HepG2 (cell line): ENCODE measurements at regions not wholly inside any gene's neighbourhood (a gene's known extent, or its start where the extent isn't known, plus 50 kb on each side); places are given as distances from the start of the nearest gene placed in this dataset.

Experiments
- DPF2 ChIP-seq: sonication (generic); formaldehyde crosslinking; IDR thresholded peaks from 2 replicates; pipeline ENCODE4 v1.4.0; 2020; ENCODE audit warnings: mild to moderate bottlenecking, low read depth, missing genetic modification reagents, borderline replicate concordance
- ELF3 ChIP-seq: IDR thresholded peaks from 2 replicates; pipeline ENCODE4 v1.6.1; 2016; ENCODE audit warnings: missing genetic modification reagents, missing compliant biosample characterization
- FIP1L1 ChIP-seq: fragments of 200-400 bp; formaldehyde crosslinking; IDR thresholded peaks from 2 replicates; pipeline ENCODE4 v1.6.1; 2018; ENCODE audit warnings: low read depth, mild to moderate bottlenecking, low read length, moderate library complexity, borderline replicate concordance; ENCODE audit not compliant: insufficient read depth
- NFE2L2 ChIP-seq: fragments of 150-350 bp; IDR thresholded peaks from 2 replicates; pipeline ENCODE4 v1.6.1; 2014; ENCODE audit warnings: low read length
- SNAI1 ChIP-seq: sonication (generic); formaldehyde crosslinking; IDR thresholded peaks from 2 replicates; pipeline ENCODE4 v1.5.0; 2020; ENCODE audit warnings: mild to moderate bottlenecking, missing genetic modification reagents, borderline replicate concordance
- TF ChIP-seq, protein P1 (sequence below): sonication (generic); formaldehyde crosslinking; IDR thresholded peaks from 2 replicates; pipeline ENCODE4 v1.5.1; 2020; ENCODE audit warnings: missing genetic modification reagents, mild to moderate bottlenecking, borderline replicate concordance
- TF ChIP-seq, protein P2 (sequence below): sonication (generic); formaldehyde crosslinking; IDR thresholded peaks from 2 replicates; pipeline ENCODE4 v1.4.0; 2020; ENCODE audit warnings: missing genetic modification reagents
- TF ChIP-seq, protein P3 (sequence below): sonication (generic); formaldehyde crosslinking; IDR thresholded peaks from 2 replicates; pipeline ENCODE4 v1.5.0; 2020; ENCODE audit warnings: mild to moderate bottlenecking, missing genetic modification reagents, moderate library complexity

DNA sequence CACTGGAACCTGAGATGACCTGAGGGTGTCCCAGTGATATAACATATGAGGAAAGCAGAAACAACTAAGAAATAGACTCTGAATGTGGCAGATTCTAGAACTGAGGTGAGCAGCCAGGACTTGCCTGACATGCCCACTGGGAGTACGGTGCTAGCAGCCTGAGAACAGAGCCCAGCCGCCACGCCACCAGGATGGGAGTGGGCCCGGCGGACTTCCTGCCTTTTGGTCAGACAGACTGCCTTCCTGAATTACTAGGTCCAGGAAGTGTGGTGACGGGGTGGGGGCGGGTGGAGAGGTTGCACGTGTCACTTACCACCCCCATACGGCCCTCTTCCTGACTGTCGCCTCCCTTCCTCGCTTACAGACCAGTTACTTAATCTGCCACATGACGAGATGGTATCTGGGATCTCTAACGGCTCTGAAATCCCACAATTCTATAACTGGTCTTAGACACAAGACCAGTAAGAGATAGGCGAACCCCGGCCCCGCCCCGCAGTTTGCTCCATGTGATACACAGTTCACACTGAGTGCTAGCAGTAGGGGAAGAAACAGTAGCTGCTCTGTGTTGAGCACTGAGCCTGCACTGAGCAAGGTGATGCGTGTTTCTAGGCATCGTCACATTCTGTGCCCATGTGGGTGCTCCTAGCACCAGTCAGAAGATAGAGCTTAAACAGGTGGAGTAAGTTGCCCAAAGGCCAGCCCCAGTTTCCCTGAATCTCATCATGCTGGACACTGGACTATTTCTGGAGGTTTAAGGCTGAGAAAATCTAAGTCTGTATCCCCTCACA is 95.7 kb downstream of the CPN2 start:
- TF ChIP-seq, protein P1, sequence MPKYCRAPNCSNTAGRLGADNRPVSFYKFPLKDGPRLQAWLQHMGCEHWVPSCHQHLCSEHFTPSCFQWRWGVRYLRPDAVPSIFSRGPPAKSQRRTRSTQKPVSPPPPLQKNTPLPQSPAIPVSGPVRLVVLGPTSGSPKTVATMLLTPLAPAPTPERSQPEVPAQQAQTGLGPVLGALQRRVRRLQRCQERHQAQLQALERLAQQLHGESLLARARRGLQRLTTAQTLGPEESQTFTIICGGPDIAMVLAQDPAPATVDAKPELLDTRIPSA (CRISPR knock-in tag): no peak
- no peak for TF ChIP-seq SNAI1
- TF ChIP-seq, protein P2, sequence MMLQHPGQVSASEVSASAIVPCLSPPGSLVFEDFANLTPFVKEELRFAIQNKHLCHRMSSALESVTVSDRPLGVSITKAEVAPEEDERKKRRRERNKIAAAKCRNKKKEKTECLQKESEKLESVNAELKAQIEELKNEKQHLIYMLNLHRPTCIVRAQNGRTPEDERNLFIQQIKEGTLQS (CRISPR knock-in tag): no peak
- no peak for TF ChIP-seq FIP1L1
- no peak for TF ChIP-seq NFE2L2
- TF ChIP-seq, protein P3, sequence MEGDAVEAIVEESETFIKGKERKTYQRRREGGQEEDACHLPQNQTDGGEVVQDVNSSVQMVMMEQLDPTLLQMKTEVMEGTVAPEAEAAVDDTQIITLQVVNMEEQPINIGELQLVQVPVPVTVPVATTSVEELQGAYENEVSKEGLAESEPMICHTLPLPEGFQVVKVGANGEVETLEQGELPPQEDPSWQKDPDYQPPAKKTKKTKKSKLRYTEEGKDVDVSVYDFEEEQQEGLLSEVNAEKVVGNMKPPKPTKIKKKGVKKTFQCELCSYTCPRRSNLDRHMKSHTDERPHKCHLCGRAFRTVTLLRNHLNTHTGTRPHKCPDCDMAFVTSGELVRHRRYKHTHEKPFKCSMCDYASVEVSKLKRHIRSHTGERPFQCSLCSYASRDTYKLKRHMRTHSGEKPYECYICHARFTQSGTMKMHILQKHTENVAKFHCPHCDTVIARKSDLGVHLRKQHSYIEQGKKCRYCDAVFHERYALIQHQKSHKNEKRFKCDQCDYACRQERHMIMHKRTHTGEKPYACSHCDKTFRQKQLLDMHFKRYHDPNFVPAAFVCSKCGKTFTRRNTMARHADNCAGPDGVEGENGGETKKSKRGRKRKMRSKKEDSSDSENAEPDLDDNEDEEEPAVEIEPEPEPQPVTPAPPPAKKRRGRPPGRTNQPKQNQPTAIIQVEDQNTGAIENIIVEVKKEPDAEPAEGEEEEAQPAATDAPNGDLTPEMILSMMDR (CRISPR knock-in tag): no peak
- TF ChIP-seq DPF2 (CRISPR knock-in tag): no peak
- TF ChIP-seq ELF3: 0 out of 2 replicates have a peak, but pooled peaks have one; percentile 34
